ENCODE measurements at regions not wholly inside any gene's neighbourhood (a gene's known extent, or its start where the extent isn't known, plus 50 kb on each side); places are given as distances from the start of the nearest gene placed in this dataset.

- TF ChIP-seq ZNF432 (CRISPR knock-in tag; IDR thresholded peaks at IDR 0.05; ENCODE audit: borderline replicate concordance): no peak
- no peak for TF ChIP-seq PLRG1 (conservative IDR thresholded peaks at IDR 0.05)
- TF ChIP-seq TRIM24 (CRISPR knock-in tag; IDR thresholded peaks at IDR 0.05): no peak
- no peak for TF ChIP-seq JUN (CRISPR knock-in tag; IDR thresholded peaks at IDR 0.05)
- no peak for TF ChIP-seq ATF3 (CRISPR knock-in tag; IDR thresholded peaks at IDR 0.05)
- TF ChIP-seq KLF12 (CRISPR knock-in tag; IDR thresholded peaks at IDR 0.05; ENCODE audit: borderline replicate concordance): no peak
Measured at GRCh38 chrX:1911401-1912128, 296.7 kb downstream of the ASMT start (continued).

- H2AFZ ChIP-seq (ENCODE audit: low read length): no peak overlapping the region
- peaks cover 0 to 9% of the 10 kb centered on the region in 2 experiments; a peak in 1 of 5 replicates for H3K27me3 ChIP-seq (ENCODE audit: control insufficient read depth in 1 of 2, insufficient read depth in 2 of 2, low read length in 2 of 2)
- ATAC-seq (no peak), DNase-seq (ENCODE audit: low spot score) (no peak), FAIRE-seq (no peak)
- no peak overlapping the region for H3K4me3 ChIP-seq (replicated peaks in 1 of 3; ENCODE audit: insufficient read depth in 1 of 3, low read depth in 2 of 3, low read length in 3 of 3)
- no peak overlapping the region for H3K4me2 ChIP-seq (ENCODE audit: low read depth, low read length)
- H3K9me3 ChIP-seq (ENCODE audit: low read length): no peaks in the 10 kb centered on the region
- no peaks in the 10 kb centered on the region for H3K4me1 ChIP-seq (ENCODE audit: insufficient read depth, low read length)
- no peaks in the 10 kb centered on the region for H3K79me2 ChIP-seq (ENCODE audit: insufficient read depth, low read length)
- in situ Hi-C loops (cut with HindIII; ENCODE audit: extremely low pct_ligation_motif_present, low pct_unique_long_range_greater_than_20kb) (no loop called here), intact Hi-C loops (cut with micrococcal nuclease; ENCODE audit: unreplicated experiment) (no loop called here)
- WGBS (ENCODE audit: low lambda C conversion rate): 16% methylated on average over 10 of the region's 10 CpGs
- no peaks in the 10 kb centered on the region for H4K20me1 ChIP-seq (ENCODE audit: insufficient read depth, low read length)
- no peak overlapping the region for H3K27ac ChIP-seq (ENCODE audit: extremely low read length, insufficient read depth, low read length)
- CTCF ChIA-PET (ENCODE audit: low intra/inter-chr PET ratio, low total read pairs): no interaction called here
- H3K9ac ChIP-seq (ENCODE audit: insufficient read depth, low read depth, low read length): no peak overlapping the region
- no peaks in the 10 kb centered on the region for H3K36me3 ChIP-seq (replicated peaks in 1 of 2; ENCODE audit: control insufficient read depth in 1 of 2, insufficient read depth in 2 of 2, low read length in 2 of 2)
- POLR2A ChIA-PET: no interaction called here
- TF ChIP-seq ZBTB20 (CRISPR knock-in tag; IDR thresholded peaks at IDR 0.05; ENCODE audit: borderline replicate concordance, low read depth) (no peak), EP300 (IDR thresholded peaks at IDR 0.05; ENCODE audit: low read depth in 2 of 2, low read length in 2 of 2) (no peak), EP300 (CRISPR knock-in tag; IDR thresholded peaks at IDR 0.05; ENCODE audit: borderline replicate concordance) (no peak), ZNF775 (CRISPR knock-in tag; IDR thresholded peaks at IDR 0.05; ENCODE audit: borderline replicate concordance) (no peak), ZSCAN20 (CRISPR knock-in tag; IDR thresholded peaks at IDR 0.05; ENCODE audit: borderline replicate concordance) (no peak), EHMT2 (IDR thresholded peaks at IDR 0.05; ENCODE audit: borderline replicate concordance, low read depth, low read length) (no peak), PLSCR1 (CRISPR knock-in tag; IDR thresholded peaks at IDR 0.05; ENCODE audit: borderline replicate concordance) (no peak), TFDP2 (CRISPR knock-in tag; IDR thresholded peaks at IDR 0.05) (no peak), ZBTB10 (CRISPR knock-in tag; IDR thresholded peaks at IDR 0.05; ENCODE audit: borderline replicate concordance) (no peak), ATF4 (CRISPR knock-in tag; IDR thresholded peaks at IDR 0.05) (no peak)
- no TSS peak for BruUV-seq (replicated peaks)
Measured at GRCh38 chrX:1912193-1912592, 297.3 kb downstream of the ASMT start.

Measured in HepG2 (cell line).